Inferior parietal cortex (tissue), 1 donor: ENCODE measurements at regions not wholly inside any gene's neighbourhood (a gene's known extent, or its start where the extent isn't known, plus 50 kb on each side); places are given as distances from the start of the nearest gene placed in this dataset.

Source experiments
- DNase-seq: peaks from one replicate; pipeline ENCODE4 v3.0.0-alpha.2; 2016; ENCODE audit errors: extremely low spot score

DNA sequence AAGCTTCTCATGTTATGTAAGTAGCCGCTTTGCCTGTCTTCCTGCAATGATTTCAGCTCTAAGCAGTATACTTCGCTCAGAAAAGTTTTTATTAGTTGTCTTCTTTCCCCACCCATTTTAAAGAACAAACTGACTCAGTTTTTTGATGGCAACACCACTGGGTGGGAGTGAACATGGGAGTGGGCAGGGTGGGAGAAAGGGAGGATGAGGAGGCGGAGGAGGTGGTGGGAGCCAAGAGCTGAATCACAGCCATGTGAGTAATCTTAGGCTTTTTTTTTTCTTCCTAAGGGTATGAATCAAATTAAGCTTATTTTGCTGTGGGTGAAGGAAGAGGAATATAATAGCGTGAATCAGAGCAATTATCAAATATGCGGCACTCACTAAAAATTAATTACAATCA, 574.3 kb upstream of the DIPK2B start:
- DNase-seq, result no peak

- no peak for DNase-seq
Observed at GRCh38 chrX:45773572-45773971, 572.9 kb upstream of the DIPK2B start.

DNA sequence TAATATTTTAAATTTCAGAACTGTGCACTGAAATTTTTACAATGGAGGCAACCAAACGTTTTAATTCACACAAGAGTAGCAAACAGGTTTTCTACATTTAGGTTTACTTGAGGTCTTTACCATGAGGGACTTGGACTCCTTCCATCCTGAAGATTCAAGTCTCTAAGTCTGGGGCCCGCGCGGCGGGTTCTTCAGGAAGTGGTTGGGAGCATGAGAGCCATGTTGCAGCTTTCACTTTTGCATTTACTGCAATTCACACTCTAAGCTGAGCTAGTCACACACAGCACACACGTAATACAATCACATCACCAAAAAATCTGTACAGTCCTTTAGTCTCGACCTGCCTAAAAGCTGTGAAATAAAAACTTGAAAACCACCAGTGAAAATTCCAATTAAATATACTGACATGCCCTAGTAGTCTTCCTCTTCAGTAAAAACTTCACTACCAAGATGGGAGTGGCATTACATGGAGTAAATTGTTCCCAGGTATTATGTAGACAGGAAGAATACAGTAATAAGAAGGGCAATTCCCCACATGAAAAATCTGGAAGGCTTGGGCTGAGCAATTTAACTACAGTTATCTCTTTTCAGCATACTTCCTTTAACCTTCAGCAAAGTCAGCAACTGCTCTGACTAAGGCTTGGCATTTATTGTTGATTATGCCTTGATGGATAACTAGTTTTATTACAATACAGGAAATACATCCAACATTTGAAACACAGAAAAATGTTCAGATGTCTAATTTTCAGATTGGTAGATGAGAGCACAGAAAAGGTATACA, 571.1 kb upstream of the DIPK2B start:
- no peak for DNase-seq

- DNase-seq, result no peak
Observed at GRCh38 chrX:45771114-45771513, 570.4 kb upstream of the DIPK2B start.

GRCh38 chrX:45769761-45770582, 569.3 kb upstream of the DIPK2B start:
- DNase-seq, result no peak

- no peak for DNase-seq
Observed at GRCh38 chrX:45768666-45769236, 568.1 kb upstream of the DIPK2B start.

- DNase-seq, result no peak
Observed at GRCh38 chrX:45766981-45767501, 566.4 kb upstream of the DIPK2B start.

DNA sequence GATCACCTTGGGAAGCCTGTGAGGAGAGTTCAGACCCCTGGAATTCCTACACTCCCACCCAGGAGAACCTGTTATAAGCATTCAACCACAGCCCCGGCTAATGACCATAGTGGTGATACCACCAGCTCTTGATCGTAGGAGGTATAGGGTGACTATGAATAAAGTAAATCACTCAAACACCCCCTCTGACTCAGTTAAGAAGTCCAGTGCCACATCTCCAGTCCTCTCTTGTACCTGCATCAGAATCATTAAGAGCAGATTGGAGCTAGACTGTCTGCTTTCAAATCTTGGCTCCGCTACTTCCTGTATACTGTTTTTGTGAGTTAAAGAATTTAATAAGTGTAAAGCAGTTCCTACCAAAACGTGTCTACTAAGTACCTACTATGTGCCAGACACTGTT, 565.1 kb upstream of the DIPK2B start:
- DNase-seq, result no peak

- DNase-seq, result no peak
Observed at GRCh38 chrX:45765281-45765680, 564.6 kb upstream of the DIPK2B start.

DNA sequence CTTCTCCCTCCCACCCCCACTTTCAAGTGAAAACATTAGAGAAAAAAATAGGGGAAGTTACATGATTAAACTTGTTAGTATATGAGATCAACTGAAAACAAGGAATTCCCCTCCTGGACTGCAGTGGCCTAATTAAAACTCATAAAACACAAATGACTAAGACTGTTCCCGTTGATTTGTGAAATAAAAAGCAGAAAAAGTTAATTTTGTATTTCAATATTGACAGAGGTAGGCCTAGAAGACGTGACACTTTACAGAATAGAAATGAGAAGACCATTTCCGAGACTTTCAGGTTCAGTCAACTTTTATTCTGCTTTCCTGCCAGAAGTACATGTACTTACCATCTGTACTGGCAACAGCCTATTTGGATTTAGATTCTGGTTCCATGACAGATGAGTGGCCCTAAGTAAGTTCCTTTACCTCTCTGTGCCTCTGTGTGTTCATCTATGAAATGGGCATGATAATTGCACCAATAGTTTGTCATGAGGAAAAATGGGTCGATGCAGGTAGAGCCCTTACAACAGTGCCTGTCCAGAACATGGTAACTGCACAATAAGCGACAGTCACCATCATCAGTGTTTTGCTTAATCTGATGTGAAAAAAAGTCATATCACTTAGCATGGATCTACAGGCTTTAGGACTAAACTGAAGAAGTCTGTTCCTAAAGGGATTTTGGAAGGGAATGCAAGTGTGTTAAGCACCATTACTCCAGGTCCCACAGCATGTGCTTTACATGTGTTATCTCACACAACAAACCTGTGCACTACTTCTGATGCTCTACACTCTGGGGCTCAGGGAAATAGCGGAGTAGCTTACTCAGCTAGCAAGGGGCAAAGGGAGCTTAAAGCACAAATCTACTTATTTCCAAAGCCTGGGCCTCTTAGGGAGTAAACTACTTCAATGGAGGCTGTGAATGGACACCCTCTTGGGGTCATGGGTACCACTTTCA, 562.3 kb upstream of the DIPK2B start:
- DNase-seq, result no peak

GRCh38 chrX:45761920-45762319, 561.2 kb upstream of the DIPK2B start:
- DNase-seq, result no peak

- DNase-seq, result no peak
Observed at GRCh38 chrX:45760187-45760742, 559.6 kb upstream of the DIPK2B start.

DNA sequence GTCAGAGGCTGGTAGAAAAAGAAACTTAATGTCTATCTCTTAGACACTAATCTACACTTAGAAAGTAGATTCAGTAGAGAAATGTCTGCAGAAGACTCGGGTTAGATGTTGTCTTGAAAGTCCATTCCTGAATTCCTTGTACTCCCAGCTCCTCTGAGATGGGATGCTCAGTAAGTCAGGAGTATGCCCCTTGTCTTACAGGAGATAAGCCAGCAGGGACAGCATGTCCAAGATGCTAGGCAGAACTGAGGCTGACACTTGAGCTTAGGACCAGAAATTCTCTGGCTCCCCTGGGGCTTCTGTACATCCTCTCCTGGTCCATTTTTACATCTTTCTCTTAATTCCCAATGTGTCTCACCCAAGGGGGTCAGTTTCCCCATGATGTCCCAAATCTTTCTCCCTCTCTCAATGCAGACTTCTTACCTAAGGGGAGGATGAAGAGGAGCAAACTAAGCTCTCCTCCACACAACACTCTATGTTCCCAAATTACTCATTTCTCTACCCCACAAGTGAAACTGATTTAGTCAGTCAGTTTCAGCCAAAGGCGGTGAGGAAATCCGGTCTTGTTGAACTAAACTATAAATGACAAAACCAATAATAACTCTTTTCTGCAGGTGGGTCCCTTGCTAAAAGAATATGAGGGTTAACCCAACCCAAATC, 558.2 kb upstream of the DIPK2B start:
- DNase-seq, result no peak

DNA sequence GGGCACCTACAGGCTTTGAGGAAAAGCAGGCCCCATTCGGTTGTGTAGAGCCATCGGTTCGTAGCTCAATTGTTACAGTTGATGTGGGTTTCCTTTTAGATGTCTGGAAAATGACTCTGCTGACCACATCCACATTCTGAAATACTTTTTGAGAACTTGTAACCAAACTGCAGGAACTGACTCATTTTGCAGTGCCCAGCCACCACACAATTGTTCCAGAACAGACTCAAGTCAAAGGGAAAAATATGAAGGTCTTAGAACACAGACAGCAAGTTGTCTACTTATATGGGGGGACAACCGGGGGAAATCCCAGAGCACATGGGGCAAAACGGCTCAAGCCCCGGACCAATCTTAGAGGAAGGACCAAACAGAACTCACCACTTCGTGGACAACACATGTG, 557.6 kb upstream of the DIPK2B start:
- no peak for DNase-seq

DNA sequence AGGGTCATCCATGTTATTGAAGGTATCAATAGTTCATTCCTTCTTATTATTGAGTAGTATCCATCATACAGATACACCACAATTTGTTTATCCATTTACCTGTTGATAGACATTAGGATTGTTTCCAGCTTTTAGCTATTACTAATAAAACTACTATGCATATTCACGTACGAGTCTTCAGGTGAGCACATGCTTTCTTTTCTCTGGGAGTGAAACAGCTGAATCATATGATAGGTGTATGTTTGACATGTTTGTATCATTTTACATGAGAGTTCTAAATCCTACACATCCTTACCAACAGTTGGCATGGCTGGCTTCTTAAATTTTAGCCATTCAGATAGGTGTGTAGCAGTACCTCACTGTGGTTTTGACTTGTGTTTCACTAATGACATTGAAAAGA, 556.6 kb upstream of the DIPK2B start:
- DNase-seq, result no peak

DNA sequence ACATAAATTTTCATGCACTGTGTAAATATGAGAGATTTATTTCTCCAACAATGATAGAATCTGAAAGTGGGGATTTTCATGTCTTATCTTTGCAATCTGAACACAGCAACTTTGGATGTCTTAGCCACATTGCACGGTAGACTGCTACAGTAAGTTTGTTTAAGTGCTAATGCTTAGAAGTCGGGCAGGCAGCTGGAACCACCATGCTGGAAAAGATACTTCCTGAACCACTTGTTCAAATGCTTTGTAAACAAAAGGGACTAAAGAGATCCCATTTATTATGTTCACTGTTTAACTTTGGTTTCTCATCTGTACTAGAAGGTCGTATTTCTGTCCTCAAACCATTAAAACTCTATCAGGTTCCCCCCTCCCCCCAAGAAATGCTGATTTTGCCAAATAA, 555.9 kb upstream of the DIPK2B start:
- no peak for DNase-seq

DNA sequence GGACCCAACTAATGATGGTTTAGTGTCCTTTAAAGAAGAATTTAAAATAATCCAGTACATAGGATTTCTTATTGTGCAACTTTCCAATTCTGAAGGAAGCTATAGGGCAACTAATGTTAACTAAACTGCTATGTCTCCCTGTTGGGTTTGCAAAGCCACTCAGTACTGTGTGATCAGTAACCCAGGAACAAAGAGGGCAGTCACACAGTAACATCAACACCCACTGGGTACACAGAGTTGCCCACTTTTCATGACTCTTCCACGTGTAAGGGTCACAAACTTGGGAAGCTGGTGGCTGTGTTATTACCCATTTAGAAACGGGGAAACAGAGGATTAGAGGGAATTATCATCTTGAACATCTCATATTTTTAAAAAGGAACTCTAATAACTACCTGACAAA, 555.0 kb upstream of the DIPK2B start:
- DNase-seq, result no peak

DNA sequence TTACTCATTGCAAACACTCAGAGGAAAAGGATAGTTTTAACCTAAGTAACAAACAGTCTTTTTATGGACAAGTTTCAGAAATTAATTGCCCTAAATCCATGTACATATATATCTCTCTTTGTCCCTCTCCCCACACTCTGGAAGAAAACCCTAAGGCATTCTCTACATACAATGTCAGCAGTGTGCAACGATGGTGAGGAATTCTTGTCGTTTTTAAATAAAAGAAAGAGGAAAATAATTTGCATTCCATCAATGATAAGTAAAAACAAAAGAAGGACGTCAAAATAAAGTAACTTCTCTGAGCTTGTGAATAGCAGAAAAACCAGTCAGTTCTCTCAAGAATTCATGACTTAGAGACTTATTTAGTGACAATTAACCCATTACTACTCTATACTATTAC, 550.5 kb upstream of the DIPK2B start:
- DNase-seq, result no peak

DNA sequence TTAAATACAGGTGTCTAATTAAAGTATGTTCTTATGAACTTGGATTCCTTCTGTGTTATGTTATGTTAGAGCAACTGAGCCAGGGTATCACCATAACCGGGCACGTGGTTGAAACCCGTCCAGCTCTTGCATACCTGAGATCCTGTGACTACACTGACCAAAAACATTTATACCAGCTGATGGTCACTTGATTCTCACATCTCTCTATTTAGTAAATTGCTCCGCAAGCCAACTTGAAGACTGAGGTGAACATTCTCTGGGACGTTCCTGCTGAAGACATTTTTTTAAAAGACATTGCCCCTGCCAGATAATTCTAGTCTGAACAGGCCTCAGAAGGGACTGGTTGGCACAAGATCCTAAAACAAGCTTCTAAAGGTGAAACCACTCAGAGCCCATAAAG, 550.0 kb upstream of the DIPK2B start:
- DNase-seq, result no peak

DNA sequence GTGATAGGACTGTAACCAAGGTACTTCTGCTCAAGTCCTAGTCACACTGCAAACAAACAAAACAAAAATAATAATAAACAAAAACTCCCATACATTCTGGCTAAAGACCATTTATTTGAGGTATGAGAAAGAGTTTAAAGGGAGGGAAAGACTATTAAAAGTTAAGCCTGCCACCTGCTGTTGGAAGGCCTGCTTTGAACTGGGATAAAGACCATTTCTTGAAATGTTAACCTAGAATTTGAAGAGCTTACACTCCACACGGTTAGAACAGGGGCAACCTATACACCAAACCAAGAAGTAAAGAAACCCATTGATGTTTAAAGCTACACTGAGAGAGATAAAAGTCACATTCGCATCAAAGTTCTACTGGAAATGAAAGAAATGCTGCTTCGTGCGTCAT, 548.7 kb upstream of the DIPK2B start:
- no peak for DNase-seq

- no peak for DNase-seq
Observed at GRCh38 chrX:45748369-45748774, 547.7 kb upstream of the DIPK2B start.
